Activated CD4-positive, alpha-beta T cell treated with anti-CD3 and anti-CD28 coated beads, Interleukin-2, amount 10 ng/mL, durations not matched to agents 24 days and 14 days (primary cell): ENCODE measurements at regions not wholly inside any gene's neighbourhood (a gene's known extent, or its start where the extent isn't known, plus 50 kb on each side); places are given as distances from the start of the nearest gene placed in this dataset.

Experiments
- DNase-seq: peaks from one replicate; pipeline ENCODE4 v3.0.0; 2022
- H3K27ac Mint-ChIP-seq: one replicate; pipeline ENCODE4 v1.8.0; 2022; ENCODE audit warnings: mild to moderate bottlenecking, mixed read lengths
- H3K27me3 Mint-ChIP-seq: one replicate; pipeline ENCODE4 v1.8.0; 2022; ENCODE audit warnings: mixed read lengths
- H3K36me3 Mint-ChIP-seq: one replicate; pipeline ENCODE4 v1.8.0; 2022; ENCODE audit warnings: low read depth, mild to moderate bottlenecking, mixed read lengths
- H3K4me1 Mint-ChIP-seq: one replicate; pipeline ENCODE4 v1.8.0; 2021; ENCODE audit warnings: mixed read lengths
- H3K4me3 Mint-ChIP-seq: one replicate; pipeline ENCODE4 v1.8.0; 2022; ENCODE audit warnings: mild to moderate bottlenecking, moderate library complexity, mixed read lengths
- H3K9me3 Mint-ChIP-seq: one replicate; pipeline ENCODE4 v1.8.0; 2021; ENCODE audit warnings: mixed read lengths
- intact Hi-C: fragments of 100-400 bp; cut with micrococcal nuclease; formaldehyde crosslinking; loops from one replicate; pipeline ENCODE4 v1.15.1; 2023

- peaks cover 23% of the 10 kb centered on the region for H3K27me3 Mint-ChIP-seq
- H3K36me3 Mint-ChIP-seq = no peaks in the 10 kb centered on the region
- peaks cover 18% of the 10 kb centered on the region for H3K4me1 Mint-ChIP-seq
- intact Hi-C loops = no loop called here
- H3K9me3 Mint-ChIP-seq = peaks cover 7% of the 10 kb centered on the region
- no peak overlapping the region for H3K27ac Mint-ChIP-seq
- no peak overlapping the region for H3K4me3 Mint-ChIP-seq
- DNase-seq = no peak
Measured at GRCh38 chr20:50456452-50457324, 53.5 kb upstream of the PTPN1 start.

- Mint-ChIP-seq H3K4me3 (no peak overlapping the region), H3K27ac (peak overlapping the region; percentile 4), H3K36me3 (no peaks in the 10 kb centered on the region), H3K4me1 (peaks cover 22% of the 10 kb centered on the region), H3K27me3 (peaks cover 6% of the 10 kb centered on the region), H3K9me3 (peaks cover 7% of the 10 kb centered on the region)
- intact Hi-C loops = no loop called here
- DNase-seq = no peak
Measured at GRCh38 chr20:50459124-50459918, 50.9 kb upstream of the PTPN1 start.

DNA sequence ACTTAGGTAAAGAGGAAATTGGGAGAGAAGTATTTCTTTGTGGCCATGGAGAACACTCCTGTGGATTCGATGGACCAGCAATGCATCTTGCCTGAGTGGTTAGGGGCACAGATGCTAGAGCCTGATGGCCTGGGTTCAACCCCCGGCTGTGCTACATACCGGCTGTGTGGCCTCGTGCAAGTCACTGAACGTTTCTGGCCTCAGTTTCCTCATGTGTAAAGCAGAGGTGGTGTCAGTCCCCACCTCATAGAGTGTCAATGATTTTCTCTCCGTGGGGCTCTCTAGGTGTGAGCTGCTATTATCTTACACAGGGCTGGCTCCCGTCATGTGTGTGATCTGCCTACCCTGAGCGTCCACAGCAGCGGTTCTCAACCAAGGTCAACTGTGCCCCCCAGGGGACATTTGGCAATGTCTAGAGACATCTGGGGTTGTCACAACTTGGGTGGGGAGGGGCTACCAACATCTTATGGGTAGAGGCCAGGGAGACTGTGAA, 50.0 kb upstream of the PTPN1 start:
- H3K4me1 Mint-ChIP-seq = peaks cover 24% of the 10 kb centered on the region
- no peak overlapping the region for H3K4me3 Mint-ChIP-seq
- peaks cover 6% of the 10 kb centered on the region for H3K27me3 Mint-ChIP-seq
- peaks cover 7% of the 10 kb centered on the region for H3K9me3 Mint-ChIP-seq
- intact Hi-C loops = loop anchor here (1.0 kb wide), 2 partner anchors 270 to 274 kb away; partner anchors contain the start of gene CEBPB
- H3K27ac Mint-ChIP-seq = no peak overlapping the region
- no peaks in the 10 kb centered on the region for H3K36me3 Mint-ChIP-seq
- DNase-seq = no peak
